ENCODE measurements at regions not wholly inside any gene's neighbourhood (a gene's known extent, or its start where the extent isn't known, plus 50 kb on each side); places are given as distances from the start of the nearest gene placed in this dataset.
"Not testable (repeated sequence)": the region's sequence is repeated elsewhere in the genome, so short reads cannot be mapped to it uniquely, and the experiment has no call there.

DNA sequence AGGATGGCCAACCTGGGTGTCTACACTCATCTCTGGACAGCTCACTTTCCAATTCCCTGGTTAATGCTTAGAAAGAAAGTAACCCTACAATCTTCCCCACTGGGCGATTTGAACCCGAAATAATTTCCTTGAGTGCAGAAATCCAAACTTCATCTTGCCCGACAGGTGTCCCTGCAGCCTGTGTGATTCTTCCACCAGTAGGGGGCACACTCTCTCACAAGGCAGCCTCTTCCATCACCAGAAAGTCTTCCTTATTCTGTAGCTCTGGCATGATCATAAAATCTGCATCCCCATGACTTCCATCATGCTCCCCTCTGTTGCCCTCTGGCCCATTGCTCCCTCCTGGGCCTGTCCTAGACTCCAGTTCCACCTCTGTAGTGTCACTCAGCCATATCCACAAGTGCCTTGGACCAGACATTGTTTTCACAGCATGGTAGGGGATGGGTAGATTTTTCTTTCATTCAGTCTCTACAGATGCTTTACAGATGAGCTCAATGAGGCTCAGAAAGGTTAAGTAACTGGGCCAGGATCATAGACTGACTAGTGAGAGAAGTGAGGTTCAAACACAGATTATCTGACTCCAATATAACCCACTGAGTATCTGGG lies 170.4 kb upstream of the SPTLC3 start:
- no peaks in the 10 kb centered on the region for H3K27me3 ChIP-seq

DNA sequence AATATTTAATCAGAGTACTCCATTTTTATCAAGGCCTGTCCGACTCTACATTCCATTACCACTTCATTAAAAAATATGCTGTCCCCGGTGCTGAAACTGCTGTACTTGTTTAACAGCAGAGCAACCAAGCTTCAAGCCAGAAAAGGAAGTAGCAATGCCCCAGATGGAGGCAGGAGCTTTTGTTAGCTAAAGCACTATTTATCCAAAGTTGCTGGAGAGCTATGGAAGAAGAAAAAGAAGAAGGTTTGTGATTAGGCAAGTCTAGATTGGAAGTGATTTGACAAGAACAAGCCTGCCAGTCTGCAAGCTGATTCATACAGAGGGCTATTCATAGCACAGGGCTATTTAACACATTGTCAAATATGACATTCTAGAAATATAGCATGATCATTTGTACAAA lies 160.9 kb upstream of the SPTLC3 start:
- Histone ChIP-seq H3K4me3 (no peak overlapping the region), H3K9me3 (no peaks in the 10 kb centered on the region), H3K4me1 (no peaks in the 10 kb centered on the region), H3K9ac (ENCODE audit: low read depth in 2 of 2, low read length in 2 of 2) (no peak overlapping the region), H3K36me3 (no peaks in the 10 kb centered on the region), H3K27me3 (no peaks in the 10 kb centered on the region), H3K27ac (no peak overlapping the region)
- no peak for DNase-seq
- intact Hi-C loops (cut with DNase I), result no loop called here
- TF ChIP-seq, protein P1, sequence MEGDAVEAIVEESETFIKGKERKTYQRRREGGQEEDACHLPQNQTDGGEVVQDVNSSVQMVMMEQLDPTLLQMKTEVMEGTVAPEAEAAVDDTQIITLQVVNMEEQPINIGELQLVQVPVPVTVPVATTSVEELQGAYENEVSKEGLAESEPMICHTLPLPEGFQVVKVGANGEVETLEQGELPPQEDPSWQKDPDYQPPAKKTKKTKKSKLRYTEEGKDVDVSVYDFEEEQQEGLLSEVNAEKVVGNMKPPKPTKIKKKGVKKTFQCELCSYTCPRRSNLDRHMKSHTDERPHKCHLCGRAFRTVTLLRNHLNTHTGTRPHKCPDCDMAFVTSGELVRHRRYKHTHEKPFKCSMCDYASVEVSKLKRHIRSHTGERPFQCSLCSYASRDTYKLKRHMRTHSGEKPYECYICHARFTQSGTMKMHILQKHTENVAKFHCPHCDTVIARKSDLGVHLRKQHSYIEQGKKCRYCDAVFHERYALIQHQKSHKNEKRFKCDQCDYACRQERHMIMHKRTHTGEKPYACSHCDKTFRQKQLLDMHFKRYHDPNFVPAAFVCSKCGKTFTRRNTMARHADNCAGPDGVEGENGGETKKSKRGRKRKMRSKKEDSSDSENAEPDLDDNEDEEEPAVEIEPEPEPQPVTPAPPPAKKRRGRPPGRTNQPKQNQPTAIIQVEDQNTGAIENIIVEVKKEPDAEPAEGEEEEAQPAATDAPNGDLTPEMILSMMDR (IDR thresholded peaks at IDR 0.05), result no peak

More for the DNA sequence above, 170.4 kb upstream of the SPTLC3 start:
- no peaks in the 10 kb centered on the region for H3K36me3 ChIP-seq
- TF ChIP-seq, protein P1 (IDR thresholded peaks at IDR 0.05), result no peak
- no peak overlapping the region for H3K9ac ChIP-seq (ENCODE audit: low read depth in 2 of 2, low read length in 2 of 2)
- no peak overlapping the region for H3K4me3 ChIP-seq
- no peaks in the 10 kb centered on the region for H3K4me1 ChIP-seq
- DNase-seq, result no peak
- H3K27ac ChIP-seq, result no peak overlapping the region
- no peaks in the 10 kb centered on the region for H3K9me3 ChIP-seq
- intact Hi-C loops (cut with DNase I), result no loop called here

DNA sequence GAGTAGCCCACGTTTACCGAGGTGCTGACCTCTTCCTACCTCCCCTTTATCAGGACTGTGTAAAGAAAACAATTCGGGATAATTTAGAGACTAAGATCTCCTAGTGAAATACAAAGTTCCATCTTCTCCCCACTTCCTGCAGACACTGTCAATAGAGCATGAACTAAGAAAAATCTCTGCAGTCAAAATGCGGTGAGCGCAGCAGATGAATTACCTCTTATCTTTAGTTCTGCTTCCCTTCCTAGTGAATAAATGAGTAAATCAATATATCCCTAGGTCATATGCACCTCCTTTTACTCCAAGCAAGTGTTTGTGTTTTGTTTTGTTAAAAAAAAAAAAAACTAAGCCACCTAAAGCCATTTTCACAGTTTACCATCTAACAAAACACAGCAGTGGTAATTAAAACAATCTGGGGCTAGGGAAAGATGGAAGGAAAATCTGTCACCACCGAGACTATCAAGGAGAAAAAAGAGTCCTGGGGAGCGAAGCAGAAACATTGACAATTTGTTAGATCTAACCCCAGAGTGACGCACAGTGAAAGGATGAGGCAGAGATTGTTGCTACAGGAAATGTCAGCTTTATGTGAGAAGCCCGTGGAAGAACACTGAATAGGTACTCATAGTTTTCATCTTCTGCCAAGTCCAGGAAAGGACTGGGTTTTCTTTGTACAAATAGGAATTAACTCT lies 159.4 kb upstream of the SPTLC3 start:
- no peak for DNase-seq
- TF ChIP-seq, protein P1 (IDR thresholded peaks at IDR 0.05), result no peak
- Histone ChIP-seq H3K4me1 (no peaks in the 10 kb centered on the region), H3K27ac (no peak overlapping the region), H3K9ac (ENCODE audit: low read depth in 2 of 2, low read length in 2 of 2) (no peak overlapping the region), H3K4me3 (no peak overlapping the region), H3K36me3 (no peaks in the 10 kb centered on the region), H3K9me3 (no peaks in the 10 kb centered on the region), H3K27me3 (no peaks in the 10 kb centered on the region)
- intact Hi-C loops (cut with DNase I), result no loop called here

DNA sequence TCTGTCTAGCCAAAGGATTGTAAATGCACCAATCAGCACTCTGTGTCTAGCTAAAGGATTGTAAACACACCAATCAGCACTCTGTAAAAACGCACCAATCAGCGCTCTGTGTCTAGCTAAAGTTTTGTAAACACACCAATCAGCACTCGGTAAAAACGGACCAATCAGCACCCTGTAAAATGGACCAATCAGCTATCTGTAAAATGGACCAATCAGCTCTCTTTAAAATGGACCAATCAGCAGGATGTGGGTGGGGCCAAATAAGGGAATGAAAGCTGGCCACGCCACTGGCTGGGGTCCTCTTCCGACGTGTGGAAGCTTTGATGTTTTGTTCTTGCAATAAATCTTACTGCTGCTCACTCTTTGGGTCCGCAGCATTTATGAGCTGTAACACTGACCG lies 151.1 kb upstream of the SPTLC3 start:
- H3K9ac ChIP-seq (ENCODE audit: low read depth in 2 of 2, low read length in 2 of 2); DNase-seq; H3K9me3 ChIP-seq; H3K4me3 ChIP-seq; H3K4me1 ChIP-seq; H3K27ac ChIP-seq; H3K27me3 ChIP-seq; intact Hi-C loops (cut with DNase I); H3K36me3 ChIP-seq: not testable (repeated sequence)

DNA sequence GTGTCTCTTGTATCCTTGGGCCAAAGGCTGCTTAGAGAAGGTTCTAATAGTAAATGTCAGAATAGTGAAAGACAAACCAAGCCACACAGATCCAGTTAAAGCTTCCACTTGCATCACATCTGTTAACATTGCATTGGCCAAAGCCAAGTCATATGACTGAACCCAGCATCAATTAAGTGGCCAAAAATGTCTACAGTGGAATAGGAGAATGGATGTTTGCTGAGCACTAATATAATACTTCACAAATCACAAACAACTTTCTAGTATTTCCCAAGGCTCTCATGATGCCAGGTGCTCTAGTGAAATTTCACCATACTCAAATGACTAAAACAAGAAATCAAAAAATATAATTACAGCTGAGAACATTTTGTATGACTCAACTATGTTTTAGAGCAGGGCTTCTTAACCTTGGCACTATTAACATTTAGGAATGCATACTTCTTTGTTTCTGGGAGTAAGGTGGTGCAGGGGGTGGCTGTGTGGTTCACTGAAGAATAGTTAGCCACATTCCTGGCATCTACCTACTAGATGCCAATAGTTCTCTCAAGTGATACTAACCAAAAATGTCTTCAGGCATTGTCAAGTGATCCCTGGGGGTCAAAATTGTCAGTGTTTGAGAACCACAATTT lies 148.0 kb upstream of the SPTLC3 start:
- Histone ChIP-seq H3K36me3 (no peaks in the 10 kb centered on the region), H3K27me3 (no peaks in the 10 kb centered on the region), H3K4me3 (no peak overlapping the region), H3K9ac (ENCODE audit: low read depth in 2 of 2, low read length in 2 of 2) (no peak overlapping the region), H3K9me3 (no peaks in the 10 kb centered on the region), H3K27ac (no peak overlapping the region), H3K4me1 (no peaks in the 10 kb centered on the region)
- intact Hi-C loops (cut with DNase I), result no loop called here
- TF ChIP-seq, protein P1 (IDR thresholded peaks at IDR 0.05), result no peak
- no peak for DNase-seq

DNA sequence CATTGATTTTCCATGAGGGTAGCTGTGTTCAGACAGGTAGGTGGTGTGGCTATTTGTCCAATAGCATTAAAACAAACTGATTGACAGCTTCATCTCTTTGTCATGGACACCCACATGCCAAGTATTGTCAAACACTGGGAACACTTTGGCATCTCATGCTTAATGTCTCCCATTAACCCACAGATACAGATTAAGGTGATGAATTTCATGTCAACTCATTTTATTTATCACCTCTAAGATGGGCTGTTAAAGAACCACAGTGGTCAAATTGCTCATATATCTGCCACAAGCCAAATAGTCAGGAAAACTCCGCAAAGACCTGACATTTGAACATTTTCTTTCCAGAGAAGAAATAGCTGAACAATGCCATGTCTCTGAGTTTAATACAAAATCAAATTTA lies 139.1 kb upstream of the SPTLC3 start:
- H3K27me3 ChIP-seq, result no peaks in the 10 kb centered on the region
- no peaks in the 10 kb centered on the region for H3K36me3 ChIP-seq
- TF ChIP-seq, protein P1 (IDR thresholded peaks at IDR 0.05), result no peak
- H3K9me3 ChIP-seq, result no peaks in the 10 kb centered on the region
- H3K9ac ChIP-seq (ENCODE audit: low read depth in 2 of 2, low read length in 2 of 2), result no peak overlapping the region
- no peak overlapping the region for H3K27ac ChIP-seq
- intact Hi-C loops (cut with DNase I), result no loop called here
- H3K4me3 ChIP-seq, result no peak overlapping the region
- no peaks in the 10 kb centered on the region for H3K4me1 ChIP-seq
- DNase-seq, result no peak
